HEK293 (cell line): ENCODE measurements at regions not wholly inside any gene's neighbourhood (a gene's known extent, or its start where the extent isn't known, plus 50 kb on each side); places are given as distances from the start of the nearest gene placed in this dataset.

ENCODE experiments used
- CTCF ChIP-seq: fragments of 450-650 bp; formaldehyde crosslinking; IDR thresholded peaks from 2 replicates; pipeline ENCODE4 v1.5.1; 2016; ENCODE audit warnings: missing biosample characterization, missing genetic modification characterization
- TCF7L2 ChIP-seq: IDR thresholded peaks from 2 replicates; pipeline ENCODE4 v1.6.1; 2011; ENCODE audit warnings: low read depth, mild to moderate bottlenecking, inconsistent platforms, low read length, moderate library complexity, borderline replicate concordance
- YY1 ChIP-seq: fragments of 450-650 bp; formaldehyde crosslinking; IDR thresholded peaks from 2 replicates; pipeline ENCODE4 v1.5.1; 2018; ENCODE audit warnings: missing biosample characterization, missing genetic modification characterization
- ZNF133 ChIP-seq: fragments of 450-650 bp; formaldehyde crosslinking; IDR thresholded peaks from 2 replicates; pipeline ENCODE4 v1.5.1; 2016; ENCODE audit warnings: missing biosample characterization, missing genetic modification characterization
- ZNF324 ChIP-seq: fragments of 450-650 bp; formaldehyde crosslinking; IDR thresholded peaks from 2 replicates; pipeline ENCODE4 v1.5.1; 2016; ENCODE audit warnings: missing biosample characterization, missing genetic modification characterization
- ZNF37A ChIP-seq: fragments of 450-650 bp; IDR thresholded peaks from 2 replicates; pipeline ENCODE4 v1.5.1; 2018; ENCODE audit warnings: missing biosample characterization, missing genetic modification characterization
- ZNF670 ChIP-seq: fragments of 450-650 bp; formaldehyde crosslinking; IDR thresholded peaks from 2 replicates; pipeline ENCODE4 v1.5.1; 2016; ENCODE audit warnings: missing biosample characterization, missing genetic modification characterization, low read depth

DNA sequence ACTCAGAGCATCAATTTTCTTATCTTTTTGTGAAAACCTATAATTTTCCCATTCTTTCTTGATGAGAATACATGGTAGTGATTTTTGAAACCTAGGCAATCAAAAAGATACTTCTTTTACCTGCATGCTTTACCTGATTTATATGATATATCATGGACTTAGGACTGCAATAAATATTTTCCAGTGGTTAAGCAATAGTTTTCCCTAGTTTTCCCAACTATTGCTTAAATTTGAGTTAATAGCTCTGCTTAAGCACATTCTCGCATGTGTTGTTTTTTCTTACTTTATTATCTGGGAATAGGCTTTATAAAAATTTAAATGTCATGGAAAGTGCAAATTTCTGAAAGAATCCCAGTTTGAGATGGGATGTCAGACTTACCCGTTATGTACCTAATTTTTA, 465.1 kb upstream of the BCHE start:
- no peak for TF ChIP-seq CTCF (tag by site-specific recombination)
- TF ChIP-seq ZNF37A (tag by site-specific recombination): no peak
- no peak for TF ChIP-seq ZNF133 (tag by site-specific recombination)
- no peak for TF ChIP-seq TCF7L2
- no peak for TF ChIP-seq ZNF670
- TF ChIP-seq YY1 (tag by site-specific recombination): no peak
- no peak for TF ChIP-seq ZNF324 (tag by site-specific recombination)
